VCaP (cell line): ENCODE measurements at regions not wholly inside any gene's neighbourhood (a gene's known extent, or its start where the extent isn't known, plus 50 kb on each side); places are given as distances from the start of the nearest gene placed in this dataset.

ENCODE experiments used
- H3K27ac ChIP-seq: fragments of 450-650 bp; 2 replicates; pipeline ENCODE4 v1.5.1; 2017
- TF ChIP-seq, protein P1 (sequence below): fragments of 450-650 bp; conservative IDR thresholded peaks from 2 replicates; pipeline ENCODE4 v1.5.1; 2017; ENCODE audit warnings: mild to moderate bottlenecking, moderate library complexity

- no peak overlapping the region for H3K27ac ChIP-seq
- TF ChIP-seq, protein P1, sequence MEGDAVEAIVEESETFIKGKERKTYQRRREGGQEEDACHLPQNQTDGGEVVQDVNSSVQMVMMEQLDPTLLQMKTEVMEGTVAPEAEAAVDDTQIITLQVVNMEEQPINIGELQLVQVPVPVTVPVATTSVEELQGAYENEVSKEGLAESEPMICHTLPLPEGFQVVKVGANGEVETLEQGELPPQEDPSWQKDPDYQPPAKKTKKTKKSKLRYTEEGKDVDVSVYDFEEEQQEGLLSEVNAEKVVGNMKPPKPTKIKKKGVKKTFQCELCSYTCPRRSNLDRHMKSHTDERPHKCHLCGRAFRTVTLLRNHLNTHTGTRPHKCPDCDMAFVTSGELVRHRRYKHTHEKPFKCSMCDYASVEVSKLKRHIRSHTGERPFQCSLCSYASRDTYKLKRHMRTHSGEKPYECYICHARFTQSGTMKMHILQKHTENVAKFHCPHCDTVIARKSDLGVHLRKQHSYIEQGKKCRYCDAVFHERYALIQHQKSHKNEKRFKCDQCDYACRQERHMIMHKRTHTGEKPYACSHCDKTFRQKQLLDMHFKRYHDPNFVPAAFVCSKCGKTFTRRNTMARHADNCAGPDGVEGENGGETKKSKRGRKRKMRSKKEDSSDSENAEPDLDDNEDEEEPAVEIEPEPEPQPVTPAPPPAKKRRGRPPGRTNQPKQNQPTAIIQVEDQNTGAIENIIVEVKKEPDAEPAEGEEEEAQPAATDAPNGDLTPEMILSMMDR = no peak
Measured at GRCh38 chr19:28396287-28396831, 816.6 kb downstream of the UQCRFS1 start.

DNA sequence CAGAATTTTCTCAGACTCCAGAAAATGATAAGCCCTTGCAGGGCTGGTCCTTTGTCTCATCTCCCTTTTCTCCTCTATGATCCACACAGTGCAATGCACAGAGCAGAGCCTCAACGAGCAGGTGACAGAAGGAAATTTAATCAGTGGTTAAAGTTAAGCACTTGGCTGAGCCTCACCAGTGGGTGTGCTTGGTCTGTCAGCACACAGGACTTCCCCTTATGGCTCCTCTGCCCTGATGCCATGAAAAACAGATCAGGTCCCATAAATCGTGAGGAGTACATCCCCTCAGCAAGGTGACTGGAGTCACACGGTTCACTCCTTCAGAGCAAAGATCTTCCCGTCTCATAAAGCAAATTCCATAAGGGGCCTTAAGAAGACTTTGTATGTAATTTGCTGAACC lies 818.2 kb downstream of the UQCRFS1 start:
- H3K27ac ChIP-seq = no peak overlapping the region
- TF ChIP-seq, protein P1 = no peak

DNA sequence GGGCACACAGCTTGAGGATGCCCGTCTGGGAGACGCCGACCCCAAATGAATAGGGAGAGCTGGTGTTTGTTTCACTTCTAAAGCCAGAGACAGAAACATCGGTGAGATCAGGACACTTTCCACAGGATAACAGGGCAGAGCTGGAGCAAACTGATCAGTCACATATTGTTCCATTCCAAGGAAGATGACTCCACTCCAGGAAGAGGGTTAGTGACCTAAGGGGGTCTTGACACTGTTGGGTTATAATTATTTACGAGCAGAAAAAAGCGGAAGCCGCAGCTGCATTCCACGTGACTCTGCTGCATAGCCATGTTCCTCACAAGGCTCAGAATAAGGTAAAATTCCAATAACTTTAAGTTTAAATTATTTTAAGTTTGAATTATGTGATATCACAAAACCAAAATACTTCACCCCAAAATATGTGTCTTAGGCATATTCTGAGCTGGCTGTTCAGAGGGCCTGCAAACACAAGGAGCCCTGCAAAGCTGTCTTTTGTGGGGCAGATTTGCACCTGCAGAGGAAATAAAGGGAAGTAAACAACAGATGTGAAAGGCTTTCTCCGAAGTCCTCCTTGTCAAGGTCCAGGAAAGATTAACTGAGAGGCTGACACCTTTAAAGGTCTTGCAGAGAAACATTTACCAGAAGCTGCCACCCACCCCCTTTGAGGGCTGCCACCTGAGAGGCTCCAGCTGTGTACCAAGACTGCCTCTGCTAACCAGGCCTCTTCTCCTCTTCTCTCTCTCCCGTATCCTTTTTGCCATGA lies 819.2 kb downstream of the UQCRFS1 start:
- H3K27ac ChIP-seq = no peak overlapping the region
- TF ChIP-seq, protein P1 = no peak

DNA sequence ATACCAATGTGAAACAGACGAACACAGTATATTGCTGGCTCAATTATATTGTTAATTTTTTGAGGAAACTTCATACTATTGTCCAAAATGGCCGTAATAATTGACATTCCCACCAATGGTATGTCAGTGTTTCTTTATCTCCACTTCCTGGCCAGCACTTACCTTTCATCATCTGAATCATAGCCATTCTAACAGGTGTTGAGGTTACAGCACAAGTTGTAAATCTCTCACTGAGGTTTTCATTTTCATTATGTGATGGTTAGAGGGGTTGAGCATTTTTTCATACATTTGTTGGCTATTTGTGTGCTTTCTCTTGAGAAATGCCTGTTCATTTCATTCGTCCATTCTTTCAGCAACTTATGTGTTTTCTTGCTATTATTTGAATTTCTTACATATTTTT lies 824.0 kb downstream of the UQCRFS1 start:
- TF ChIP-seq, protein P1 = no peak
- H3K27ac ChIP-seq = no peak overlapping the region

DNA sequence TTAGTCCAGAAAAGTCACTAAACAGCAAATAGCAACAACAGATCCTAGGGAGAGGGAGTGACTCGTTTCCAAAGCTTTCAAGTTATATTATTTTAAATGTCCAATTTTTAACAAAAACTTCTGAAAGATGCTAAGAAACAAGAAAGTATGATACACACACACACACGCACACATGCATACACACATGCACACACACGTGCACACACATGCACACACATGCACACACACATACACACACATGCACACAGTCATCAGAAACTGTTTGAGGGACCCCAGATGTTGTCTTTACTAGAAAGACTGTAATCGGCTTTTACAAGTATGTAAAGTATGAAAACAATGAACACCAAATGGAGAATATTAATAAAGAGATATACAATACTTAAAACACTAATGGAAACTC lies 825.4 kb downstream of the UQCRFS1 start:
- TF ChIP-seq, protein P1 = no peak
- no peak overlapping the region for H3K27ac ChIP-seq

GRCh38 chr19:28386470-28386869 lies 826.5 kb downstream of the UQCRFS1 start:
- TF ChIP-seq, protein P1 = no peak
- H3K27ac ChIP-seq = no peak overlapping the region

DNA sequence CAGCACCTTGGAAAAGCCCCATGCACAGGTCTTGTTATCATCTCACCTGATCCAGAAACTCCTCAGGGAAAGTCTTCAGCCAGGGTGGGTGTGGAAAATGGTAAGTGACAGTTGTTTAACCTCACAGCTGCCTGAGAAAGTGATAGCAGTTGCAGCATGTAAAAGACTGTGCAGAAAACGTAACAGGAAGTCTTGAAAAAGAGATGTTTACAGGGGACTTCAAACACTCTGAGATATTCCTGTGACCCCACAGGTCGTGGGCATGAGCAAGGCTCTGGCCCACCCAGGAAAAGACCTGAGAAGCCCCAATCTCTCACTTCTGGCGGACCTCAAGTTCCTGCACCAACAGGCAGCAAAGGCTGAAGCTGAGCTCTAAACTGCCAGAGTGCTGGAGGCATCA lies 826.9 kb downstream of the UQCRFS1 start:
- H3K27ac ChIP-seq = no peak overlapping the region
- TF ChIP-seq, protein P1 = no peak
